GM18951 (cell line): ENCODE measurements at regions not wholly inside any gene's neighbourhood (a gene's known extent, or its start where the extent isn't known, plus 50 kb on each side); places are given as distances from the start of the nearest gene placed in this dataset.
"Not testable (repeated sequence)": the region's sequence is repeated elsewhere in the genome, so short reads cannot be mapped to it uniquely, and the experiment has no call there.

Experiments
- POLR2A ChIP-seq: IDR thresholded peaks from 4 replicates; pipeline ENCODE4 v1.6.1; 2011; ENCODE audit warnings: mild to moderate bottlenecking; ENCODE audit not compliant: insufficient read length, insufficient read depth; ENCODE audit errors: extremely low read depth
- in situ Hi-C: fragments of 300-500 bp; cut with MboI; formaldehyde crosslinking; loops from one replicate; pipeline ENCODE4 v1.12.0; 2022; ENCODE audit warnings: low sequenced_read_pairs, mixed read lengths, inconsistent platforms; ENCODE audit not compliant: unreplicated experiment

DNA sequence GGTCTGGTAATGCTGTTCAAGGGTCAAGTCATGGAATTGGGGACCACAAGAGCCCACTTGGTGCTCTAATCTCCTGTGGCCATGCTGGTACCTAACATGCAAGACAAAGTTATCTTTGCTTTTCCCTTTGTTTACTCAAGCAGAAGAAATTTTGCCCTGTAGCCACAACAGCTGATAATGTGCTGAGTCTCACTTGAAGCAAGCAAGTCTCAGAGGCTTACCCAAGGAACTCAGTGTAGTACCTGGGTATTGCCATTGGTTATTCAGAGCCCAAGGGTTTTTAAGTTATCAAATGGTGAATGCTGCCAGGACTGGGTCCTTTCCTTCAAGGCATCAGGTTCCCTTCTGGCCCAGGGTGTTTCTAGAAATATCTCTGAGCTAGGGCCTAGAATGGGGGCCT, 198.9 kb upstream of the RNPC3 start:
- no peak for TF ChIP-seq POLR2A
- in situ Hi-C loops, result no loop called here

GRCh38 chr1:103309786-103310185, 201.5 kb upstream of the COL11A1 start:
- no peak for TF ChIP-seq POLR2A

GRCh38 chr1:103307751-103308150, 199.4 kb upstream of the COL11A1 start:
- in situ Hi-C loops, result no loop called here
- TF ChIP-seq POLR2A, result no peak

More at GRCh38 chr1:103309786-103310185, 201.5 kb upstream of the COL11A1 start:
- in situ Hi-C loops, result no loop called here

DNA sequence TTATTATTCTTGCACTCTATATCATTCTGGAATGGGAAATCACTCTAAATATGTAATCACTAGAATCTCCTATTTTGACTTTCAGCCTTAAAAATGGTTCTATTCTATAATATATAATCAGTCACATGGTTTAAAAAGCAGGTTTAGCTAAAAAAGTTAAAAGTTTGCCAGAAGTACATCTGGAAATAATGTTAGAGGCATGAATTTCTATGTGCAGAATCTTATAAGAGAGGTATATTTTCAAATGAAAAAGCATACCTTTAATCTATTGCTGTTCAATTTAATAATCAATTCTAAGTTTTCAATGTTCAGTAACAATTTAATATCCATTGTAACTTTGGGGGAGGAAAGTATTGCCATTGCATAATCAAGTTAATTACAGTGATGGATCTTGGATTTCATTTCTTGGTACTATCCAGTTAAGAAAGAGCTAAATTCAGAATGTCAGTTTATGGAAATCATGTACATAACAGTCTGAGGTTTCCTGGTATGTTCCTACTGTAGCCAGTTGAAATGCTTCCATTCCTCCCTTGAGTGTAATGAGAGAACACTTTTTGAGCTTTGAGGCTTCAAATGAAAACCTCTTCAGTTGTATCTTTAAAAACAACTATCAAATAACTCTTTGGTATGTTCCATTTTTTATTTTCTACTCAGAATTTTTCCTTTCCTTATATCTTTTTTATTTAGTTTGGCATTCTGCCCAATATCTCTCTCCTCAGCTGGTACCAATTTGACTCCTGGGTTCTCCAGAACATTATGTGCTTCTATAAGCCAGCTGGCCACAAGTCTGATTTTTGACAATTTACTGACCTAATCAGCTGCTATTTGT, 175.7 kb upstream of the COL11A1 start:
- no peak for TF ChIP-seq POLR2A
- in situ Hi-C loops, result no loop called here

- TF ChIP-seq POLR2A, result no peak
- in situ Hi-C loops, result no loop called here
Measured at GRCh38 chr1:103283371-103283770, 175.0 kb upstream of the COL11A1 start.

DNA sequence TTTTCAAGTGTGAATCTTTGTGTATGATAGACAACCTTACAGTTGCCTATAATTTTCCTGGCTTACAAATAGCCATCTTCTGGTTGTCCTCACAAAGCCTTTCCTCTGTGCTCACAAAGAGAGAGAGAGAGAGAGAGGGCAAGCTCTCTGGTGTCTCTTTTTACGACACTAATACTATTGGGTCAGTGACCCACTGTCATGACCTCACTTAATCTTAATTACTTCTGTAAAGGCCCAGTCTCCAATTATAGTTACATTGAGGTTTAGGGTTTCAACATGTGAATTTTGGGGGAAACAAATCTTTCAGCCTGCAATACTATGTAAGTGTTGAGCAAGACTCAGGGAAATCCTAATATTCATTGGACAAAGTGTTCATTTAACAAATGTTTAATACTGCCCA, 167.4 kb upstream of the COL11A1 start:
- no peak for TF ChIP-seq POLR2A
- in situ Hi-C loops, result no loop called here

GRCh38 chr1:103274886-103275285, 166.6 kb upstream of the COL11A1 start:
- no peak for TF ChIP-seq POLR2A
- in situ Hi-C loops, result no loop called here

- no peak for TF ChIP-seq POLR2A
- in situ Hi-C loops, result no loop called here
Measured at GRCh38 chr1:103273106-103273505, 164.8 kb upstream of the COL11A1 start.

GRCh38 chr1:103271471-103271870, 163.1 kb upstream of the COL11A1 start:
- in situ Hi-C loops, result not testable (repeated sequence)

DNA sequence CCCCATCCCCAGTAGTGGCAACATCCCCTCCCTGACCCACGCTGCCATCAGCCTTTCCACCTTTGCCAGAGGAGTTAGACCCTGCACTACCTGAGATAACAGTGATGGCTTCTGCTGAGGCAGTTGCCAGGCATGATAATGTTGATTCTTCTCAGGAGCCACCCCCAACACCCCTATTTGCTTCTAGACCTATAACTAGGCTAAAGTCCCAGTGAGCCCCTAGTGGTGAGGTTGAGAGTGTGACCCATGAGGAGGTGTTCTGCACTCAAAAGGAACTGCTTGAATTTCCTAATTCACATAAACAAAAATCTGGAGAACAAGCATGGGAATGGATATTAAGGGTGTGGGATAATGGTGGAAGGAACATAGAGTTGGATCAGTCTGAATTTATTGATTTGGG, 159.6 kb upstream of the COL11A1 start:
- no peak for TF ChIP-seq POLR2A
- in situ Hi-C loops, result no loop called here

- no peak for TF ChIP-seq POLR2A
- in situ Hi-C loops, result no loop called here
Measured at GRCh38 chr1:103267266-103267665, 158.9 kb upstream of the COL11A1 start.

- TF ChIP-seq POLR2A, result no peak
- in situ Hi-C loops, result no loop called here
Measured at GRCh38 chr1:103266036-103266435, 157.7 kb upstream of the COL11A1 start.

GRCh38 chr1:103265551-103265950, 157.2 kb upstream of the COL11A1 start:
- TF ChIP-seq POLR2A, result no peak
- in situ Hi-C loops, result no loop called here

DNA sequence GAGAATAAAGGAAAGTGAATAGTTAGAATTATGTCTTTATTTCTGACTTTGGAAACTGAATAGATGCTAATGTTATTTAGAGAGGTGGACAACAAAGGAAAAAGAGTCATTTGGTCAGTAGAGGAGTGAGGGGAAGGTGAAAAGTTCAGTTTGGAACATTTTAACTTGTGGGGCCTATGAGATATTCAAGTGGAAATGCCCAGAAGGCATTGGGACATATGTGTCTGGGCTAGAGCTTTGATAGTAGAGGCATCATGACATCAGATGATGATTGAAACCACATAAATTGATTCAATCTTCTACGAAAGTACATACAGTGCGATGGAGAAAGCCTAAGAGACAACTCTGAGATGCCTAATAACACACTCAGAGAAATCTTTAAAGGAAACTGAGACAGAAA, 151.7 kb upstream of the COL11A1 start:
- in situ Hi-C loops, result no loop called here
- no peak for TF ChIP-seq POLR2A
